ENCODE measurements at regions not wholly inside any gene's neighbourhood (a gene's known extent, or its start where the extent isn't known, plus 50 kb on each side); places are given as distances from the start of the nearest gene placed in this dataset.

GRCh38 chr16:49972961-49973360 lies 52.1 kb upstream of the CNEP1R1 start:
- no peak for DNase-seq (ENCODE audit: low read depth in 2 of 3, low spot score in 2 of 3)
